Mesendoderm (in vitro differentiated cells): ENCODE measurements at regions not wholly inside any gene's neighbourhood (a gene's known extent, or its start where the extent isn't known, plus 50 kb on each side); places are given as distances from the start of the nearest gene placed in this dataset.

ENCODE experiments used
- DNase-seq: peaks from one replicate; pipeline ENCODE4 v3.0.0; 2013
- H2AK5ac ChIP-seq: 2 replicates; pipeline ENCODE4 v1.6.1; 2013; ENCODE audit warnings: low read length, inconsistent platforms
- H2BK120ac ChIP-seq: 2 replicates; pipeline ENCODE4 v1.6.1; 2013; ENCODE audit warnings: low read depth, mild to moderate bottlenecking, low read length, moderate library complexity, mixed read lengths
- H2BK15ac ChIP-seq: replicated peaks from 2 replicates; pipeline ENCODE4 v1.6.1; 2013; ENCODE audit warnings: low read depth, mild to moderate bottlenecking, moderate library complexity
- H2BK5ac ChIP-seq: 2 replicates; pipeline ENCODE4 v1.6.1; 2013; ENCODE audit warnings: low read length, inconsistent platforms
- H3K18ac ChIP-seq: 2 replicates; pipeline ENCODE4 v1.6.1; 2013; ENCODE audit warnings: mild to moderate bottlenecking, low read length, mixed read lengths
- H3K23ac ChIP-seq: one replicate; pipeline ENCODE4 v1.6.1; 2013; ENCODE audit warnings: low read length
- H3K27ac ChIP-seq: 2 replicates; pipeline ENCODE4 v1.5.1; 2013; ENCODE audit warnings: low read depth, mild to moderate bottlenecking, inconsistent platforms, low read length, moderate library complexity
- H3K27me3 ChIP-seq: 2 replicates; pipeline ENCODE4 v1.6.1; 2013; ENCODE audit warnings: low read length, control low read depth, mild to moderate bottlenecking, inconsistent platforms; ENCODE audit not compliant: insufficient read depth, poor library complexity
- H3K36me3 ChIP-seq: 2 replicates; pipeline ENCODE4 v1.6.1; 2013; ENCODE audit warnings: low read length, inconsistent platforms; ENCODE audit not compliant: control insufficient read depth, insufficient read depth
- H3K4ac ChIP-seq: one replicate; pipeline ENCODE4 v1.6.1; 2013; ENCODE audit warnings: low read depth, mild to moderate bottlenecking, low read length, moderate library complexity
- H3K4me1 ChIP-seq: 2 replicates; pipeline ENCODE4 v1.6.1; 2013; ENCODE audit warnings: low read depth, low read length, inconsistent platforms; ENCODE audit not compliant: control insufficient read depth
- H3K4me2 ChIP-seq: 2 replicates; pipeline ENCODE4 v1.6.1; 2013; ENCODE audit warnings: low read length
- H3K4me3 ChIP-seq: 2 replicates; pipeline ENCODE4 v1.5.1; 2013; ENCODE audit warnings: mild to moderate bottlenecking, low read length
- H3K56ac ChIP-seq: one replicate; pipeline ENCODE4 v1.6.1; 2013; ENCODE audit warnings: low read length
- H3K79me1 ChIP-seq: 2 replicates; pipeline ENCODE4 v1.6.1; 2013; ENCODE audit warnings: low read length, inconsistent platforms
- H3K79me2 ChIP-seq: 2 replicates; pipeline ENCODE4 v1.6.1; 2013; ENCODE audit warnings: mild to moderate bottlenecking, low read length; ENCODE audit not compliant: control insufficient read depth, insufficient read depth
- H3K9ac ChIP-seq: 2 replicates; pipeline ENCODE4 v1.6.1; 2013; ENCODE audit warnings: low read length, inconsistent platforms
- H4K5ac ChIP-seq: one replicate; pipeline ENCODE4 v1.6.1; 2013; ENCODE audit warnings: low read length
- H4K8ac ChIP-seq: one replicate; pipeline ENCODE4 v1.6.1; 2013; ENCODE audit warnings: low read depth, mild to moderate bottlenecking, control low read depth, low read length, moderate library complexity
- WGBS: extraction: QIAGEN DNeasy Blood & Tissue Kit; methylation state at CpG from one replicate; pipeline ENCODE4 v1.1.7; 2013; ENCODE audit warnings: low lambda C conversion rate, missing lambda C conversion rate; ENCODE audit not compliant: insufficient coverage; ENCODE audit errors: extremely low coverage; 5-methylcytosine and 5-hydroxymethylcytosine counted together

- H3K4me1 ChIP-seq: no peaks in the 10 kb centered on the region
- H3K4me3 ChIP-seq: no peak overlapping the region
- H2BK120ac ChIP-seq: no peak overlapping the region
- H3K27ac ChIP-seq: no peak overlapping the region
- H3K9ac ChIP-seq: no peak overlapping the region
- no peaks in the 10 kb centered on the region for H3K79me2 ChIP-seq
- no peak overlapping the region for H3K4ac ChIP-seq
- H4K5ac ChIP-seq: no peak overlapping the region
- no peaks in the 10 kb centered on the region for H3K27me3 ChIP-seq
- no peaks in the 10 kb centered on the region for H3K36me3 ChIP-seq
- no peak overlapping the region for H2BK15ac ChIP-seq
- H2AK5ac ChIP-seq: no peak overlapping the region
- no peak for DNase-seq
- no peak overlapping the region for H3K56ac ChIP-seq
- H3K79me1 ChIP-seq: no peaks in the 10 kb centered on the region
- no peak overlapping the region for H3K18ac ChIP-seq
- no peak overlapping the region for H3K4me2 ChIP-seq
- H3K23ac ChIP-seq: no peak overlapping the region
- no peak overlapping the region for H2BK5ac ChIP-seq
- no CpG with 5 or more reads among the region's 10 CpGs for WGBS
- no peak overlapping the region for H4K8ac ChIP-seq
Measured at GRCh38 chr2:240329116-240329665, 106.3 kb upstream of the GPC1 start.

GRCh38 chr2:240329778-240330177, 105.7 kb upstream of the GPC1 start:
- H3K36me3 ChIP-seq: no peaks in the 10 kb centered on the region
- H3K56ac ChIP-seq: no peak overlapping the region
- no peaks in the 10 kb centered on the region for H3K79me2 ChIP-seq
- H3K23ac ChIP-seq: no peak overlapping the region
- no peak overlapping the region for H4K8ac ChIP-seq
- no CpG with 5 or more reads among the region's 6 CpGs for WGBS
- H3K18ac ChIP-seq: no peak overlapping the region
- no peak overlapping the region for H3K4ac ChIP-seq
- no peaks in the 10 kb centered on the region for H3K4me1 ChIP-seq
- H3K27ac ChIP-seq: no peak overlapping the region
- no peaks in the 10 kb centered on the region for H3K79me1 ChIP-seq
- H3K9ac ChIP-seq: no peak overlapping the region
- H2BK15ac ChIP-seq: no peak overlapping the region
- no peaks in the 10 kb centered on the region for H3K27me3 ChIP-seq
- no peak overlapping the region for H4K5ac ChIP-seq
- H3K4me3 ChIP-seq: no peak overlapping the region
- H2AK5ac ChIP-seq: no peak overlapping the region
- DNase-seq: no peak
- no peak overlapping the region for H3K4me2 ChIP-seq
- H2BK5ac ChIP-seq: no peak overlapping the region
- H2BK120ac ChIP-seq: no peak overlapping the region

- WGBS: no CpG with 5 or more reads among the region's 7 CpGs
- Histone ChIP-seq H2BK15ac (no peak overlapping the region), H2BK5ac (no peak overlapping the region), H3K27ac (no peak overlapping the region), H3K79me2 (no peaks in the 10 kb centered on the region), H3K56ac (no peak overlapping the region), H2AK5ac (no peak overlapping the region), H4K5ac (no peak overlapping the region), H3K23ac (no peak overlapping the region), H3K4ac (no peak overlapping the region), H2BK120ac (no peak overlapping the region), H3K27me3 (no peaks in the 10 kb centered on the region), H3K9ac (no peak overlapping the region), H3K18ac (no peak overlapping the region), H3K4me1 (no peaks in the 10 kb centered on the region), H3K4me2 (no peak overlapping the region), H3K4me3 (no peak overlapping the region), H4K8ac (no peak overlapping the region), H3K79me1 (no peaks in the 10 kb centered on the region), H3K36me3 (no peaks in the 10 kb centered on the region)
- DNase-seq: no peak
Measured at GRCh38 chr2:240333985-240334384, 101.5 kb upstream of the GPC1 start.

- H2BK5ac ChIP-seq: no peak overlapping the region
- no peak overlapping the region for H4K8ac ChIP-seq
- no peak overlapping the region for H3K27ac ChIP-seq
- H2BK120ac ChIP-seq: no peak overlapping the region
- DNase-seq: no peak
- H3K27me3 ChIP-seq: no peaks in the 10 kb centered on the region
- H3K56ac ChIP-seq: no peak overlapping the region
- no peaks in the 10 kb centered on the region for H3K36me3 ChIP-seq
- no peak overlapping the region for H3K4me3 ChIP-seq
- H2BK15ac ChIP-seq: no peak overlapping the region
- no peaks in the 10 kb centered on the region for H3K79me2 ChIP-seq
- H3K79me1 ChIP-seq: no peaks in the 10 kb centered on the region
- no peak overlapping the region for H4K5ac ChIP-seq
- H3K18ac ChIP-seq: no peak overlapping the region
- no peak overlapping the region for H2AK5ac ChIP-seq
- no peak overlapping the region for H3K4me2 ChIP-seq
- no peak overlapping the region for H3K23ac ChIP-seq
- no peaks in the 10 kb centered on the region for H3K4me1 ChIP-seq
- no peak overlapping the region for H3K4ac ChIP-seq
- WGBS: no CpG with 5 or more reads among the region's 3 CpGs
- H3K9ac ChIP-seq: no peak overlapping the region
Measured at GRCh38 chr2:240335061-240335460, 100.4 kb upstream of the GPC1 start.

GRCh38 chr2:240336820-240337427, 98.5 kb upstream of the GPC1 start:
- no peak overlapping the region for H3K27ac ChIP-seq
- H3K9ac ChIP-seq: no peak overlapping the region
- no peak overlapping the region for H2BK5ac ChIP-seq
- WGBS: no CpG with 5 or more reads among the region's 4 CpGs
- H2AK5ac ChIP-seq: no peak overlapping the region
- H3K4me1 ChIP-seq: no peaks in the 10 kb centered on the region
- no peaks in the 10 kb centered on the region for H3K79me1 ChIP-seq
- H3K18ac ChIP-seq: no peak overlapping the region
- no peaks in the 10 kb centered on the region for H3K36me3 ChIP-seq
- no peak overlapping the region for H3K4me3 ChIP-seq
- no peak overlapping the region for H3K56ac ChIP-seq
- H2BK120ac ChIP-seq: no peak overlapping the region
- no peak overlapping the region for H4K5ac ChIP-seq
- H3K4ac ChIP-seq: no peak overlapping the region
- H4K8ac ChIP-seq: no peak overlapping the region
- no peaks in the 10 kb centered on the region for H3K79me2 ChIP-seq
- H2BK15ac ChIP-seq: no peak overlapping the region
- H3K23ac ChIP-seq: no peak overlapping the region
- no peaks in the 10 kb centered on the region for H3K27me3 ChIP-seq
- no peak for DNase-seq
- no peak overlapping the region for H3K4me2 ChIP-seq

- Histone ChIP-seq H2BK120ac (no peak overlapping the region), H2AK5ac (no peak overlapping the region), H3K27me3 (no peaks in the 10 kb centered on the region), H3K27ac (no peak overlapping the region), H3K79me2 (no peaks in the 10 kb centered on the region), H2BK5ac (no peak overlapping the region), H3K4me1 (no peaks in the 10 kb centered on the region), H3K56ac (no peak overlapping the region), H3K4me2 (no peak overlapping the region), H2BK15ac (no peak overlapping the region), H3K79me1 (no peaks in the 10 kb centered on the region), H3K4me3 (no peak overlapping the region), H3K23ac (no peak overlapping the region), H3K9ac (no peak overlapping the region), H3K18ac (no peak overlapping the region), H4K5ac (no peak overlapping the region), H3K4ac (no peak overlapping the region), H3K36me3 (no peaks in the 10 kb centered on the region), H4K8ac (no peak overlapping the region)
- DNase-seq: no peak
- no CpG with 5 or more reads among the region's 2 CpGs for WGBS
Measured at GRCh38 chr2:240338274-240338673, 97.2 kb upstream of the GPC1 start.
